K562 (cell line): ENCODE measurements at regions not wholly inside any gene's neighbourhood (a gene's known extent, or its start where the extent isn't known, plus 50 kb on each side); places are given as distances from the start of the nearest gene placed in this dataset.

ENCODE experiments used
- ATAC-seq: fragments of 200-7000 bp; cut with Tn5 transposase; 3 replicates; pipeline ENCODE4 v1.9.1; 2020; ENCODE audit warnings: moderate library complexity
- BruUV-seq: library from RNA; stranded (reverse); fragments of 400-500 nt; replicated peaks from 2 replicates; lab custom pipeline; 2021; lab: Mats Ljungman, UMichigan
- CTCF ChIA-PET: fragments of 300-600 bp; formaldehyde crosslinking; extraction: SDS; loops from one replicate; lab custom pipeline; 2021; ENCODE audit warnings: low intra/inter-chr PET ratio; lab: Yijun Ruan, JAX
- POLR2A ChIA-PET: fragments of 300-600, 350-650 bp; sonication (Branson Sonifier 250); formaldehyde crosslinking; extraction: SDS; loops from one replicate; lab custom pipeline; 2021; ENCODE audit warnings: antibody characterized with exemption, inconsistent platforms; lab: Yijun Ruan, JAX
- DNase-seq, 4 experiments: peaks; one replicate each; pipeline versions ENCODE4 v3.0.0 to v3.0.0-alpha.2; 2011 to 2018; ENCODE audit warnings: low spot score in 3 of 4, mixed read lengths in 3 of 4; ENCODE audit errors: extremely low read depth in 1 of 4
- FAIRE-seq: peaks from 2 replicates; lab custom pipeline; 2011; peaks lifted over from hg19 to GRCh38; lab: Jason Lieb, UNC
- H2AFZ ChIP-seq: 2 replicates; pipeline ENCODE4 v1.6.0; 2011; ENCODE audit warnings: low read depth, low read length, control low read depth, inconsistent platforms
- H3K27ac ChIP-seq: fragments of 200-600 bp; 3 replicates; pipeline ENCODE4 v1.8.0; 2011; ENCODE audit warnings: low read depth, mild to moderate bottlenecking, control low read depth, inconsistent platforms, low read length, moderate library complexity, mixed read lengths; ENCODE audit errors: extremely low read depth
- H3K27me3 ChIP-seq, 2 experiments: fragments of 300-600 bp in 1 of 2; 2 replicates in 1 of 2; 3 replicates in 1 of 2; pipeline versions ENCODE4 v1.6.0 to v1.8.0; 2011; ENCODE audit warnings: inconsistent platforms in 2 of 2, low read length in 2 of 2, mild to moderate bottlenecking in 1 of 2, mixed read lengths in 1 of 2, moderate library complexity in 1 of 2; ENCODE audit not compliant: control insufficient read depth in 2 of 2, insufficient read depth in 2 of 2
- H3K36me3 ChIP-seq: fragments of 300-600 bp; 3 replicates; pipeline ENCODE4 v1.8.0; 2011; ENCODE audit warnings: mild to moderate bottlenecking, low read length, inconsistent platforms; ENCODE audit not compliant: control insufficient read depth, insufficient read depth
- H3K4me1 ChIP-seq, 2 experiments: fragments of 200-600 bp in 1 of 2; replicated peaks in 1 of 2; 2 replicates in 1 of 2; 3 replicates in 1 of 2; pipeline versions ENCODE4 v1.5.1 to v1.8.0; 2011; ENCODE audit warnings: inconsistent platforms in 2 of 2, low read length in 2 of 2, mild to moderate bottlenecking in 1 of 2, mixed read lengths in 1 of 2, moderate library complexity in 1 of 2; ENCODE audit not compliant: control insufficient read depth in 2 of 2, insufficient read depth in 2 of 2
- H3K4me2 ChIP-seq: 2 replicates; pipeline ENCODE4 v1.6.1; 2011; ENCODE audit warnings: low read length, control low read depth, inconsistent platforms, mixed read lengths; ENCODE audit not compliant: insufficient read depth
- H3K4me3 ChIP-seq: fragments of 200-600 bp; sonication (generic), shearing (Covaris generic); 2 replicates; pipeline ENCODE4 v1.5.1; 2016; ENCODE audit warnings: control low read depth, inconsistent platforms
- H3K79me2 ChIP-seq: fragments of 200-600 bp; 3 replicates; pipeline ENCODE4 v1.8.0; 2011; ENCODE audit warnings: low read length, inconsistent platforms; ENCODE audit not compliant: control insufficient read depth, insufficient read depth
- H3K9ac ChIP-seq, 2 experiments: 2 replicates each; pipeline versions ENCODE4 v1.6.0 to v1.6.1; 2011; ENCODE audit warnings: low read depth in 2 of 2, low read length in 2 of 2, control low read depth in 1 of 2, inconsistent platforms in 1 of 2, mild to moderate bottlenecking in 1 of 2, mixed read lengths in 1 of 2; ENCODE audit not compliant: insufficient read depth in 1 of 2
- H3K9me1 ChIP-seq: one replicate; pipeline ENCODE4 v1.6.0; 2011; ENCODE audit warnings: inconsistent platforms, mild to moderate bottlenecking, low read length, moderate library complexity; ENCODE audit not compliant: control insufficient read depth, insufficient read depth
- H3K9me3 ChIP-seq: replicated peaks from 2 replicates; pipeline ENCODE4 v1.5.1; 2011; ENCODE audit warnings: low read depth, low read length, inconsistent platforms; ENCODE audit not compliant: control insufficient read depth, insufficient read depth
- H4K20me1 ChIP-seq: replicated peaks from 2 replicates; pipeline ENCODE4 v1.6.1; 2011; ENCODE audit warnings: low read length, inconsistent platforms, mixed read lengths; ENCODE audit not compliant: control insufficient read depth, insufficient read depth
- CTBP1 ChIP-seq: fragments of 450-650 bp; IDR thresholded peaks from 2 replicates; pipeline ENCODE4 v1.6.1; 2016; ENCODE audit warnings: borderline replicate concordance
- SNIP1 ChIP-seq: fragments of 450-650 bp; IDR thresholded peaks from 2 replicates; pipeline ENCODE4 v1.7.1; 2017; ENCODE audit warnings: low read depth, mild to moderate bottlenecking
- ZNF354B ChIP-seq: fragments of 250-450 bp; sonication (Bioruptor Pico); IDR thresholded peaks from 2 replicates; pipeline ENCODE4 v1.4.0; 2020
- whole genome bisulfite sequencing: fragments of 100-300 bp; shearing (Covaris generic); methylation state at CpG from one replicate; pipeline ENCODE4 v1.1.6; 2016; ENCODE audit warnings: low coverage, mixed read lengths; ENCODE audit not compliant: insufficient coverage; ENCODE audit errors: missing lambda C conversion rate; 5-methylcytosine and 5-hydroxymethylcytosine counted together
- in situ Hi-C: fragments of 300-500 bp; cut with MboI; formaldehyde crosslinking; loops from 4 replicates; pipeline ENCODE4 v1.15.0; 2018; ENCODE audit warnings: inconsistent platforms, mixed read lengths
- intact Hi-C: fragments of 100-400 bp; cut with micrococcal nuclease; formaldehyde crosslinking; loops from 2 replicates; pipeline ENCODE4 v1.14.2; 2022
- TF ChIP-seq, protein P1 (sequence below), 2 experiments: IDR thresholded peaks; 2 replicates each; pipeline ENCODE4 v1.6.1; 2012; ENCODE audit warnings: improper control_type of control experiment in 2 of 2, low read depth in 2 of 2, low read length in 2 of 2, borderline replicate concordance in 1 of 2

DNA sequence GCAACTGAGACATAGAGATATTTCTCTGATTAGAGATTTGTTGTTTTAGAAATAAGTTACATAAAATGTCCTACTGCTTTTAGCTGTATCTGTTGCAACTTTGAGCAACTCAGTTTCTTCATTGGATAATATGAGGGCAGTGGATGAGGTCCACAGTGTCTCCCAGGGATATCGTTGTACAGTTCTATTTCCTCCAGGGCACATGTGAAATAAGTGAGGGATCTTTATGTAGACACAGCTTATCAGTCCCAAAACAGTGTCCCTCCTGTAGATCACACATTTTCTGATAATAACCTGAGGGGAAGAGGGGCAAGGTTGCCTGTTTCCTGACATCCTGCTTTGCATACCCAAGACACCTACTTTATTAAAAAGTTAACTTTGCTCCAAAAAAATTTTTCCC lies 1231.2 kb upstream of the ZEB2 start (continued):
- TF ChIP-seq CTBP1 (peak; percentile 48; the same call in 1 of the 2 replicates), ZNF354B (CRISPR knock-in tag) (no peak)
- TF ChIP-seq, all 486 proteins: peak for 57

DNA sequence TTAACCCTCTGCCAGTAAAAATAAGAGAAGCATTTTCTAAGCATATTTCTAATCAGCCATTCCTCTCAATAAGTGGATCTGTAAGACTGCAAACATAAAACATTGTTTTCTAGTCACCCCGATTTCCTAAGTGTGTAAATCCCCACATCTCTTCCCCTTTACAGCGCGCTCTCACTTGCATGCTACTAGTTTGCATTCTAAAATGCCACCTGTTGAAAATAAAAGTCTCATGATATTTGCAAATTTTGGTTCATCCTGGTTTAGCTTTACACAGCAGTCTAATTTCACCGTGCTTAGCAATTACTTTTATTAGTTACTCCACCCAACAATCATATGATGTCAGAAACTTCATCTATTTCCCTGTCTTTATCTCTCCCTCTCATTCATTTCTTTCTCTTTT lies 1230.7 kb upstream of the ZEB2 start:
- no peak overlapping the region for H3K4me2 ChIP-seq
- H4K20me1 ChIP-seq, result no peaks in the 10 kb centered on the region
- H3K9ac ChIP-seq, result peak overlapping the region in 1 of 2 experiments; percentile 38; a peak in 2 of 4 replicates
- peak overlapping the region; percentile 98 for H2AFZ ChIP-seq
- in situ Hi-C loops, result no loop called here
- H3K4me3 ChIP-seq, result no peak overlapping the region
- peak overlapping the region; percentile 68 for H3K27ac ChIP-seq
- DNase-seq (no peak), ATAC-seq (no peak)
- peaks cover 22 to 56% of the 10 kb centered on the region in 2 experiments for H3K4me1 ChIP-seq
- WGBS, result 54% methylated on average over 4 of the region's 4 CpGs
- CTCF ChIA-PET, result no interaction called here
- no peaks in the 10 kb centered on the region for H3K36me3 ChIP-seq
- no peaks in the 10 kb centered on the region for H3K27me3 ChIP-seq
- intact Hi-C loops, result loop anchor here (2.0 to 10.0 kb wide), 5 partner anchors 26 to 1166 kb away; no protein-coding TSS in a partner anchor
- no peak for TF ChIP-seq SNIP1
- TF ChIP-seq, protein P1, sequence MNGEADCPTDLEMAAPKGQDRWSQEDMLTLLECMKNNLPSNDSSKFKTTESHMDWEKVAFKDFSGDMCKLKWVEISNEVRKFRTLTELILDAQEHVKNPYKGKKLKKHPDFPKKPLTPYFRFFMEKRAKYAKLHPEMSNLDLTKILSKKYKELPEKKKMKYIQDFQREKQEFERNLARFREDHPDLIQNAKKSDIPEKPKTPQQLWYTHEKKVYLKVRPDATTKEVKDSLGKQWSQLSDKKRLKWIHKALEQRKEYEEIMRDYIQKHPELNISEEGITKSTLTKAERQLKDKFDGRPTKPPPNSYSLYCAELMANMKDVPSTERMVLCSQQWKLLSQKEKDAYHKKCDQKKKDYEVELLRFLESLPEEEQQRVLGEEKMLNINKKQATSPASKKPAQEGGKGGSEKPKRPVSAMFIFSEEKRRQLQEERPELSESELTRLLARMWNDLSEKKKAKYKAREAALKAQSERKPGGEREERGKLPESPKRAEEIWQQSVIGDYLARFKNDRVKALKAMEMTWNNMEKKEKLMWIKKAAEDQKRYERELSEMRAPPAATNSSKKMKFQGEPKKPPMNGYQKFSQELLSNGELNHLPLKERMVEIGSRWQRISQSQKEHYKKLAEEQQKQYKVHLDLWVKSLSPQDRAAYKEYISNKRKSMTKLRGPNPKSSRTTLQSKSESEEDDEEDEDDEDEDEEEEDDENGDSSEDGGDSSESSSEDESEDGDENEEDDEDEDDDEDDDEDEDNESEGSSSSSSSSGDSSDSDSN (IDR thresholded peaks at IDR 0.05; ENCODE audit: borderline replicate concordance in 1 of 2, low read depth in 2 of 2, low read length in 2 of 2), result 0 out of 4 replicates have a peak, but pooled peaks of 1 of the 2 experiments have one; percentile 5
- TF ChIP-seq, all 486 proteins: peak for 1
- no peaks in the 10 kb centered on the region for H3K9me1 ChIP-seq
- no TSS peak for BruUV-seq
- H3K79me2 ChIP-seq, result no peaks in the 10 kb centered on the region
- POLR2A ChIA-PET, result interaction anchor here (0.7 to 0.8 kb wide), 2 partner anchors 58 to 793 kb away, joined by 3 read pairs; no protein-coding TSS in a partner anchor
- no peaks in the 10 kb centered on the region for H3K9me3 ChIP-seq
- FAIRE-seq, result no peak
